ENCODE measurements at regions not wholly inside any gene's neighbourhood (a gene's known extent, or its start where the extent isn't known, plus 50 kb on each side); places are given as distances from the start of the nearest gene placed in this dataset.

GRCh38 chr20:60485012-60485760 lies 527.0 kb downstream of the CDH26 start:
- H3K27ac ChIP-seq (ENCODE audit: low read length): no peak overlapping the region
- no peak overlapping the region for H2AFZ ChIP-seq (ENCODE audit: low read length)
- H3F3A ChIP-seq (ENCODE audit: low read length, unreplicated experiment): no peaks in the 10 kb centered on the region
- ATAC-seq (no peak), DNase-seq (no peak)
- 0 out of 2 replicates have a peak, but pooled peaks cover 3% of the 10 kb centered on the region for H3K9me3 ChIP-seq (ENCODE audit: low read length)
- ChIA-PET CTCF (no interaction called here), POLR2A (ENCODE audit: unreplicated experiment) (no interaction called here)
- H3K27me3 ChIP-seq (ENCODE audit: low read length): no peaks in the 10 kb centered on the region
- H3K9ac ChIP-seq (ENCODE audit: low read length): no peak overlapping the region
- no peaks in the 10 kb centered on the region for H3K79me2 ChIP-seq (ENCODE audit: low read length)
- no peaks in the 10 kb centered on the region for H3K4me1 ChIP-seq (ENCODE audit: insufficient read depth, low read length)
- no TSS peak for BruUV-seq (replicated peaks)
- no peak overlapping the region for H3K4me2 ChIP-seq (ENCODE audit: low read length)
- intact Hi-C loops (cut with micrococcal nuclease): no loop called here
- no peaks in the 10 kb centered on the region for H3K36me3 ChIP-seq (ENCODE audit: low read depth, low read length)
- no peaks in the 10 kb centered on the region for H3K9me2 ChIP-seq (replicated peaks; ENCODE audit: low read length)
- TF ChIP-seq CTCF (conservative IDR thresholded peaks at IDR 0.05; ENCODE audit: low read depth, low read length) (no peak), EZH2phosphoT487 (IDR thresholded peaks at IDR 0.05; ENCODE audit: borderline replicate concordance, low read length) (no peak)
- H4K20me1 ChIP-seq (ENCODE audit: low read length): no peaks in the 10 kb centered on the region
- no peak overlapping the region for H3K4me3 ChIP-seq (ENCODE audit: low read length)

GRCh38 chr20:60486315-60486714 lies 528.1 kb downstream of the CDH26 start:
- Histone ChIP-seq H3F3A (ENCODE audit: low read length, unreplicated experiment) (no peaks in the 10 kb centered on the region), H2AFZ (ENCODE audit: low read length) (no peak overlapping the region), H3K4me3 (ENCODE audit: low read length) (no peak overlapping the region), H3K27ac (ENCODE audit: low read length) (no peak overlapping the region), H3K36me3 (ENCODE audit: low read depth, low read length) (no peaks in the 10 kb centered on the region), H3K4me1 (ENCODE audit: insufficient read depth, low read length) (no peaks in the 10 kb centered on the region), H3K9ac (ENCODE audit: low read length) (no peak overlapping the region), H3K9me3 (ENCODE audit: low read length) (no peaks in the 10 kb centered on the region), H3K27me3 (ENCODE audit: low read length) (no peaks in the 10 kb centered on the region), H3K9me2 (replicated peaks; ENCODE audit: low read length) (no peaks in the 10 kb centered on the region), H3K79me2 (ENCODE audit: low read length) (no peaks in the 10 kb centered on the region), H4K20me1 (ENCODE audit: low read length) (no peaks in the 10 kb centered on the region), H3K4me2 (ENCODE audit: low read length) (no peak overlapping the region)
- DNase-seq: no peak
- POLR2A ChIA-PET (ENCODE audit: unreplicated experiment): no interaction called here
- CTCF ChIA-PET: no interaction called here
- TF ChIP-seq EZH2phosphoT487 (IDR thresholded peaks at IDR 0.05; ENCODE audit: borderline replicate concordance, low read length) (no peak), EZH2 (IDR thresholded peaks at IDR 0.05; ENCODE audit: low read length, unreplicated experiment) (no peak), CTCF (conservative IDR thresholded peaks at IDR 0.05; ENCODE audit: low read depth, low read length) (no peak)
- no TSS peak for BruUV-seq (replicated peaks)
- ATAC-seq: no peak
- intact Hi-C loops (cut with micrococcal nuclease): no loop called here

GRCh38 chr20:60486937-60487336 lies 528.7 kb downstream of the CDH26 start:
- H3F3A ChIP-seq (ENCODE audit: low read length, unreplicated experiment): no peaks in the 10 kb centered on the region
- no TSS peak for BruUV-seq (replicated peaks)
- H3K79me2 ChIP-seq (ENCODE audit: low read length): no peaks in the 10 kb centered on the region
- CTCF ChIA-PET: no interaction called here
- no peak overlapping the region for H3K9ac ChIP-seq (ENCODE audit: low read length)
- H3K4me1 ChIP-seq (ENCODE audit: insufficient read depth, low read length): no peaks in the 10 kb centered on the region
- no peak overlapping the region for H3K27ac ChIP-seq (ENCODE audit: low read length)
- H2AFZ ChIP-seq (ENCODE audit: low read length): no peak overlapping the region
- H3K9me3 ChIP-seq (ENCODE audit: low read length): no peaks in the 10 kb centered on the region
- no peaks in the 10 kb centered on the region for H3K36me3 ChIP-seq (ENCODE audit: low read depth, low read length)
- ATAC-seq (no peak), DNase-seq (no peak)
- no peaks in the 10 kb centered on the region for H3K27me3 ChIP-seq (ENCODE audit: low read length)
- no peaks in the 10 kb centered on the region for H3K9me2 ChIP-seq (replicated peaks; ENCODE audit: low read length)
- intact Hi-C loops (cut with micrococcal nuclease): no loop called here
- TF ChIP-seq EZH2 (IDR thresholded peaks at IDR 0.05; ENCODE audit: low read length, unreplicated experiment) (no peak), EZH2phosphoT487 (IDR thresholded peaks at IDR 0.05; ENCODE audit: borderline replicate concordance, low read length) (no peak)
- POLR2A ChIA-PET (ENCODE audit: unreplicated experiment): no interaction called here
- no peak overlapping the region for H3K4me3 ChIP-seq (ENCODE audit: low read length)
- H4K20me1 ChIP-seq (ENCODE audit: low read length): no peaks in the 10 kb centered on the region
- no peak overlapping the region for H3K4me2 ChIP-seq (ENCODE audit: low read length)
